OCI-LY7 (cell line): ENCODE measurements at regions not wholly inside any gene's neighbourhood (a gene's known extent, or its start where the extent isn't known, plus 50 kb on each side); places are given as distances from the start of the nearest gene placed in this dataset.

Experiments used
- CTCF ChIP-seq: fragments of 200-600 bp; sonication (generic); conservative IDR thresholded peaks from 2 replicates; pipeline ENCODE4 v1.5.1; 2014; ENCODE audit warnings: mild to moderate bottlenecking, antibody characterized with exemption, low read length, moderate library complexity, mixed read lengths
- EZH2phosphoT487 ChIP-seq: fragments of 200-600 bp; sonication (generic); IDR thresholded peaks from 2 replicates; pipeline ENCODE4 v1.6.1; 2018; ENCODE audit warnings: low read depth, borderline replicate concordance, mild to moderate bottlenecking, mixed run types, antibody characterized with exemption, low read length, moderate library complexity, mixed read lengths

GRCh38 chr20:50446351-50447101, 63.7 kb upstream of the PTPN1 start:
- no peak for TF ChIP-seq CTCF
- TF ChIP-seq EZH2phosphoT487: no peak
